Mammary epithelial cell (primary cell): ENCODE measurements at regions not wholly inside any gene's neighbourhood (a gene's known extent, or its start where the extent isn't known, plus 50 kb on each side); places are given as distances from the start of the nearest gene placed in this dataset.

Experiments
- CTCF ChIP-seq, 2 donors: IDR thresholded peaks in 1 of 2; conservative IDR thresholded peaks in 1 of 2; 2 replicates each; pipeline ENCODE4 v1.5.1; 2011 to 2012; ENCODE audit warnings: inconsistent platforms in 2 of 2, low read length in 2 of 2, mild to moderate bottlenecking in 2 of 2, control low read depth in 1 of 2, low read depth in 1 of 2; ENCODE audit not compliant: insufficient read depth in 1 of 2; ENCODE audit errors: extremely low read depth in 1 of 2
- EZH2 ChIP-seq: IDR thresholded peaks from 2 replicates; pipeline ENCODE4 v1.6.1; 2012; ENCODE audit warnings: low read length, inconsistent platforms, borderline replicate concordance

DNA sequence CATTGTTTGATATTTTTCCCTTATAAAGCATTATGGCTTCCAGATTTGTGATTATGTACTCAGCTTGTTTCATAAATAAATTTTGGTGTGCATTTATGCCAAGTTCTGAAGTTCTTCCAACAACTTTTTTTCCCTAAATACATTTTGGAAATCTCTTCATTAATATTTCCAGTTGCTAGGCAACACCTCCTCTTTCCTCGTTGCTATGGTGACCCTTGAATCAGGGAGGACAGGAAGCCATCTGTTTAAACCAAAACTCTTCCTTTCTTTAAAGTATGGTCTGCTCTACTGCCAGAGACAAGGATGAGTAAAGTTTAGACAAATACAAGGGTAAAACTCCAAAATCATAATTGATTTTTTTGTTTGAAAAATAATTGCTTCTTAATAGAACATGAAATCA lies 779.3 kb downstream of the CDH9 start:
- TF ChIP-seq CTCF (conservative IDR thresholded peaks at IDR 0.05 in 1 of 2, IDR thresholded peaks at IDR 0.05 in 1 of 2; ENCODE audit: extremely low read depth in 1 of 2, insufficient read depth in 1 of 2, low read depth in 1 of 2, low read length in 2 of 2) = no peak
- no peak for TF ChIP-seq EZH2
